ENCODE measurements at regions not wholly inside any gene's neighbourhood (a gene's known extent, or its start where the extent isn't known, plus 50 kb on each side); places are given as distances from the start of the nearest gene placed in this dataset.

GRCh38 chr1:2936559-2937515 lies 84.4 kb upstream of the ACTRT2 start:
- TF ChIP-seq CTCF (IDR thresholded peaks at IDR 0.05; ENCODE audit: low read depth, low read length, poor library complexity, severe bottlenecking) (no peak), EZH2phosphoT487 (IDR thresholded peaks at IDR 0.05; ENCODE audit: borderline replicate concordance, low read length) (no peak)

Data from DOHH2 (cell line).